GM13976 (cell line): ENCODE measurements at regions not wholly inside any gene's neighbourhood (a gene's known extent, or its start where the extent isn't known, plus 50 kb on each side); places are given as distances from the start of the nearest gene placed in this dataset.
"Not testable (repeated sequence)": the region's sequence is repeated elsewhere in the genome, so short reads cannot be mapped to it uniquely, and the experiment has no call there.

ENCODE experiments used
- DNase-seq: peaks from one replicate; pipeline ENCODE4 v3.0.0; 2012; ENCODE audit warnings: low spot score
- in situ Hi-C: fragments of 300-500 bp; cut with MboI; formaldehyde crosslinking; loops from one replicate; pipeline ENCODE4 v1.12.0; 2022; ENCODE audit warnings: low sequenced_read_pairs, mixed read lengths, inconsistent platforms; ENCODE audit not compliant: unreplicated experiment

- in situ Hi-C loops, DNase-seq: not testable (repeated sequence)
These were observed 117.7 kb downstream of the FAM72C start for GRCh38 chr1:143854069-143854468.

GRCh38 chr1:143850637-143851036 is 121.1 kb downstream of the FAM72C start:
- in situ Hi-C loops, DNase-seq: not testable (repeated sequence)

- in situ Hi-C loops, DNase-seq: not testable (repeated sequence)
These were observed 122.9 kb downstream of the FAM72C start for GRCh38 chr1:143848859-143849258.

- in situ Hi-C loops, DNase-seq: not testable (repeated sequence)
These were observed 126.6 kb downstream of the FAM72C start for GRCh38 chr1:143845193-143845592.

- DNase-seq, in situ Hi-C loops: not testable (repeated sequence)
These were observed 129.7 kb downstream of the FAM72C start for GRCh38 chr1:143842058-143842457.

- in situ Hi-C loops, DNase-seq: not testable (repeated sequence)
These were observed 132.6 kb downstream of the FAM72C start for GRCh38 chr1:143839182-143839581.

GRCh38 chr1:143838598-143838929 is 133.2 kb downstream of the FAM72C start:
- DNase-seq, in situ Hi-C loops: not testable (repeated sequence)

GRCh38 chr1:143837924-143838597 is 133.7 kb downstream of the FAM72C start:
- in situ Hi-C loops, DNase-seq: not testable (repeated sequence)

- in situ Hi-C loops, DNase-seq: not testable (repeated sequence)
These were observed 138.4 kb downstream of the FAM72C start for GRCh38 chr1:143833376-143833775.

GRCh38 chr1:143832379-143832716 is 139.4 kb downstream of the FAM72C start:
- in situ Hi-C loops, DNase-seq: not testable (repeated sequence)

- in situ Hi-C loops, DNase-seq: not testable (repeated sequence)
These were observed 140.1 kb downstream of the FAM72C start for GRCh38 chr1:143831479-143832378.

- DNase-seq, in situ Hi-C loops: not testable (repeated sequence)
These were observed 145.6 kb downstream of the FAM72C start for GRCh38 chr1:143826162-143826561.

GRCh38 chr1:143824266-143824665 is 147.5 kb downstream of the FAM72C start:
- in situ Hi-C loops, DNase-seq: not testable (repeated sequence)

GRCh38 chr1:143820058-143820457 is 151.7 kb downstream of the FAM72C start:
- DNase-seq, in situ Hi-C loops: not testable (repeated sequence)

GRCh38 chr1:143816369-143816768 is 155.4 kb downstream of the FAM72C start:
- in situ Hi-C loops, DNase-seq: not testable (repeated sequence)

GRCh38 chr1:143805374-143805773 is 166.4 kb downstream of the FAM72C start:
- DNase-seq, in situ Hi-C loops: not testable (repeated sequence)

- DNase-seq, in situ Hi-C loops: not testable (repeated sequence)
These were observed 167.0 kb downstream of the FAM72C start for GRCh38 chr1:143804707-143805356.

GRCh38 chr1:143803927-143804411 is 167.8 kb downstream of the FAM72C start:
- peak; percentile 1 for DNase-seq
- in situ Hi-C loops = not testable (repeated sequence)

GRCh38 chr1:143803095-143803494 is 168.7 kb downstream of the FAM72C start:
- in situ Hi-C loops, DNase-seq: not testable (repeated sequence)
